CD4-positive, CD25-positive, alpha-beta regulatory T cell (primary cell): ENCODE measurements at regions not wholly inside any gene's neighbourhood (a gene's known extent, or its start where the extent isn't known, plus 50 kb on each side); places are given as distances from the start of the nearest gene placed in this dataset.

Source experiments
- ATAC-seq, 2 donors: fragments of 150-1000 bp; cut with Tn5 transposase; one replicate each; pipeline ENCODE4 v1.10.0; 2021; ENCODE audit warnings: low read depth in 2 of 2, moderate number of reproducible peaks in 2 of 2, moderate library complexity in 1 of 2
- DNase-seq, 3 donors: peaks; one replicate each; pipeline versions ENCODE4 v3.0.0 to v3.0.0-alpha.2; 2012 to 2022; ENCODE audit warnings: mixed read lengths in 1 of 3
- H3K27ac ChIP-seq: one replicate; pipeline ENCODE4 v1.7.0; 2013; ENCODE audit warnings: mild to moderate bottlenecking, low read length; ENCODE audit not compliant: insufficient read depth, poor library complexity, severe bottlenecking
- H3K27me3 ChIP-seq: one replicate; pipeline ENCODE4 v1.7.0; 2013; ENCODE audit warnings: low read length; ENCODE audit not compliant: control insufficient read depth, insufficient read depth
- H3K36me3 ChIP-seq: one replicate; pipeline ENCODE4 v1.7.0; 2013; ENCODE audit warnings: mild to moderate bottlenecking, low read length, moderate library complexity; ENCODE audit not compliant: control insufficient read depth, insufficient read depth
- H3K4me1 ChIP-seq: 2 replicates; pipeline ENCODE4 v1.7.0; 2013; ENCODE audit warnings: mild to moderate bottlenecking, low read length; ENCODE audit not compliant: insufficient read depth, control insufficient read depth, poor library complexity, severe bottlenecking
- H3K4me3 ChIP-seq: one replicate; pipeline ENCODE4 v1.7.0; 2013; ENCODE audit warnings: low read depth, mild to moderate bottlenecking, low read length, moderate library complexity
- H3K9me3 ChIP-seq, 2 experiments: 1 replicate in 1 of 2; 2 replicates in 1 of 2; pipeline ENCODE4 v1.7.0; 2013; ENCODE audit warnings: low read length in 2 of 2, mild to moderate bottlenecking in 1 of 2, moderate library complexity in 1 of 2; ENCODE audit not compliant: control insufficient read depth in 2 of 2
- H3K27ac Mint-ChIP-seq, 3 donors: one replicate each; pipeline ENCODE4 v1.8.0; 2020 to 2022; ENCODE audit warnings: mild to moderate bottlenecking in 3 of 3, mixed read lengths in 3 of 3, moderate library complexity in 2 of 3
- H3K27me3 Mint-ChIP-seq: one replicate; pipeline ENCODE4 v1.8.0; 2022; ENCODE audit warnings: mild to moderate bottlenecking, mixed read lengths
- H3K36me3 Mint-ChIP-seq: one replicate; pipeline ENCODE4 v1.8.0; 2020; ENCODE audit warnings: mixed read lengths
- H3K4me1 Mint-ChIP-seq, 4 donors: one replicate each; pipeline ENCODE4 v1.8.0; 2020 to 2022; ENCODE audit warnings: mixed read lengths in 4 of 4, mild to moderate bottlenecking in 1 of 4
- H3K4me3 Mint-ChIP-seq, 4 donors: one replicate each; pipeline ENCODE4 v1.8.0; 2020 to 2022; ENCODE audit warnings: mild to moderate bottlenecking in 4 of 4, mixed read lengths in 4 of 4, moderate library complexity in 3 of 4
- H3K9me3 Mint-ChIP-seq, 7 donors: one replicate each; pipeline ENCODE4 v1.8.0; 2020 to 2022; ENCODE audit warnings: mixed read lengths in 7 of 7, mild to moderate bottlenecking in 3 of 7, moderate library complexity in 2 of 7

GRCh38 chr14:56989359-56989758, 179.1 kb upstream of the OTX2 start:
- Mint-ChIP-seq H3K9me3 (peaks cover 0 to 5% (median 0%) of the 10 kb centered on the region in 7 donors), H3K4me1 (no peaks in the 10 kb centered on the region), H3K27me3 (no peaks in the 10 kb centered on the region), H3K36me3 (no peaks in the 10 kb centered on the region), H3K4me3 (no peak overlapping the region), H3K27ac (no peak overlapping the region)
- Histone ChIP-seq H3K27me3 (no peaks in the 10 kb centered on the region), H3K4me1 (no peaks in the 10 kb centered on the region), H3K4me3 (no peak overlapping the region), H3K36me3 (no peaks in the 10 kb centered on the region), H3K9me3 (peaks cover 0 to 2% of the 10 kb centered on the region in 2 experiments), H3K27ac (no peak overlapping the region)
- DNase-seq (no peak), ATAC-seq (no peak)

DNA sequence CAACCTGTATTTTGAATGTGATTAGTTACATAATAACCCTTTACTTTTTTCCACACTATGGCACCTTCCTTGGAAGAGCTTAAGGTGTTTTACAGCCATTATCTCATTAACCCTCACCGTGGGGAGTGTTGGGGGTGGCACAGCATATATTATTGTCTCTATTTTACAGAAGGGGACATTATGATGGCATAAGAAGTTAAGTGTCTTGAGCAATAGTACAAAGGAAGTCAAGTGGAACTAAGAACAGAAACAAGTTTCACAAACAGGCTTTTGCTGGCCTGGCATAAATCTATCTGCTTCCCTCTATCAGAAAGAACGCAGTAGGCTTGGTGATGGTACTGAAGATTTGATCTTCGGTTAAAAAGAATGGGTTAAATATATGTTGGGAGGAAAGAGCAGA, 169.7 kb upstream of the OTX2 start:
- Histone ChIP-seq H3K27ac (no peak overlapping the region), H3K36me3 (no peaks in the 10 kb centered on the region), H3K4me1 (no peaks in the 10 kb centered on the region), H3K4me3 (no peak overlapping the region), H3K9me3 (no peaks in the 10 kb centered on the region), H3K27me3 (no peaks in the 10 kb centered on the region)
- DNase-seq (no peak), ATAC-seq (no peak)
- H3K36me3 Mint-ChIP-seq, result no peaks in the 10 kb centered on the region
- H3K27ac Mint-ChIP-seq, result no peak overlapping the region
- peaks cover 4% of the 10 kb centered on the region for H3K27me3 Mint-ChIP-seq
- no peak overlapping the region for H3K4me3 Mint-ChIP-seq
- peaks cover 0 to 6% (median 0%) of the 10 kb centered on the region in 7 donors for H3K9me3 Mint-ChIP-seq
- no peaks in the 10 kb centered on the region for H3K4me1 Mint-ChIP-seq

- H3K9me3 ChIP-seq, result no peaks in the 10 kb centered on the region
- H3K27me3 ChIP-seq, result no peaks in the 10 kb centered on the region
- H3K4me3 ChIP-seq, result no peak overlapping the region
- Mint-ChIP-seq H3K27ac (no peak overlapping the region), H3K36me3 (no peaks in the 10 kb centered on the region), H3K4me3 (no peak overlapping the region), H3K9me3 (peaks cover 0 to 6% (median 0%) of the 10 kb centered on the region in 7 donors), H3K4me1 (no peaks in the 10 kb centered on the region), H3K27me3 (peaks cover 4% of the 10 kb centered on the region)
- ATAC-seq, result no peak
- H3K36me3 ChIP-seq, result no peaks in the 10 kb centered on the region
- no peak overlapping the region for H3K27ac ChIP-seq
- no peak for DNase-seq
- no peaks in the 10 kb centered on the region for H3K4me1 ChIP-seq
Measured at GRCh38 chr14:56976211-56976610, 165.9 kb upstream of the OTX2 start.

DNA sequence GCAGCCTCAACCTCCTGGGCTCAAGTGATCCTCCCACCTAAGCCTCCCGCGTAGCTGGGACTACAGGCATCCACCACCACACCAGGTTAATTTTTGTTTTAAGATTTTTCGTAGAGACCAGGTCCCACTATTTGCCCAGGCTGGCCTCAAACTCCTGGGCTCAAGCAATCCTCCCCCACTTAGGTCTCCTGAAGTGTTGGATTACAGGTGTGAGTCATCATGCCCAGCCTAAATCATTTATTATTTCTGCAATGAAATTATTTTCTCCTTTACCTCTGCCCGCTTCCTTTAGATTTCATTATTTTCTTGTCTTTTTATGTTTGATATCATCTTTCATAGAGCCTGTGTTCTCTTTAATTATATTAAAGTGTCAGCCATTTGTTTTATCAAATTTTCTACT, 165.2 kb upstream of the OTX2 start:
- no peak overlapping the region for H3K4me3 Mint-ChIP-seq
- Histone ChIP-seq H3K36me3 (no peaks in the 10 kb centered on the region), H3K4me1 (no peaks in the 10 kb centered on the region), H3K27ac (no peak overlapping the region), H3K27me3 (no peaks in the 10 kb centered on the region), H3K9me3 (no peaks in the 10 kb centered on the region), H3K4me3 (no peak overlapping the region)
- H3K27me3 Mint-ChIP-seq, result peaks cover 4% of the 10 kb centered on the region
- H3K4me1 Mint-ChIP-seq, result no peaks in the 10 kb centered on the region
- H3K9me3 Mint-ChIP-seq, result peaks cover 0 to 6% (median 0%) of the 10 kb centered on the region in 7 donors
- ATAC-seq (no peak), DNase-seq (no peak)
- H3K27ac Mint-ChIP-seq, result no peak overlapping the region
- no peaks in the 10 kb centered on the region for H3K36me3 Mint-ChIP-seq

DNA sequence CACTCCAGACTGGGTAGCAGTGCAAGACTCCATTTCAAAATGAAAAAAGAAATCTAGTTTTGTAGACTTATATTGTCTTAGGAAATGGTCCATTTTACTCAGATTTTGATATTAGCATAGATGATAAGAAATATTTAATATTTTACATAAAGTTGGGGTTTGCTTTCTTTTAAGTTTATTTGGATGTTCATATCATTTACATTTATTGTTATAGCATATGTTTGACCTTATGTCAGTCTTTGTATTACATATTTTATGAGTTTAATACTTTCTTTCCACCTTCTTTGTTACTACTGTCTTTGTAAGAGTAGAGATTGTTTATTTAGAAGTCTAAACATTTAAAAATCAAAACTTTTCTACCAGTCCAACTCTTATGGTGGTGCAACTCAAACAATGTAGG, 162.7 kb upstream of the OTX2 start:
- Histone ChIP-seq H3K9me3 (no peaks in the 10 kb centered on the region), H3K4me3 (no peak overlapping the region), H3K27me3 (no peaks in the 10 kb centered on the region), H3K36me3 (no peaks in the 10 kb centered on the region), H3K27ac (no peak overlapping the region), H3K4me1 (no peaks in the 10 kb centered on the region)
- Mint-ChIP-seq H3K4me3 (no peak overlapping the region), H3K36me3 (no peaks in the 10 kb centered on the region), H3K9me3 (peaks cover 0 to 4% (median 0%) of the 10 kb centered on the region in 7 donors), H3K4me1 (no peaks in the 10 kb centered on the region), H3K27me3 (peaks cover 4% of the 10 kb centered on the region), H3K27ac (no peak overlapping the region)
- no peak for ATAC-seq
- no peak for DNase-seq

DNA sequence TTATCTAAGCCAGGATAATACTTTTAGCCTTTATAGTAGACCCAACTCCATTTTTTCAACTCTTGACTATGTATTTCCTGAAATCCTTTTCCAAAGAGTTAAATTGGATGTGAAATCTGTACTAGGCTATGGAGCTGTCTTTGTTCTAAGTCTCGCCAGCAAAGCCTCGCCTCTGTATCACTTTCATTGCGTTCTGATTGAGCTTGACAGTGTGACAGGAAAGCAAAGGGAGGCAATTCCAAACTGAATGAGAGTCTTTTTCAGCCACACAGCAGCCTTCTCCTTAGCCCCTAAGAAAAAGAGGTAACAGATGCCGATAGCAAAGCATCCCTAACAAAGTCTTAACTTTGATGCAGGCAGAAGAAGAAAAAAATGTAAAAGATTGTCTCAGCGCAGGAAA, 154.6 kb upstream of the OTX2 start:
- Mint-ChIP-seq H3K4me1 (no peaks in the 10 kb centered on the region), H3K27ac (no peak overlapping the region), H3K9me3 (peaks cover 0 to 2% (median 0%) of the 10 kb centered on the region in 7 donors), H3K4me3 (no peak overlapping the region), H3K36me3 (no peaks in the 10 kb centered on the region), H3K27me3 (no peaks in the 10 kb centered on the region)
- Histone ChIP-seq H3K27ac (no peak overlapping the region), H3K9me3 (no peaks in the 10 kb centered on the region), H3K4me3 (no peak overlapping the region), H3K27me3 (no peaks in the 10 kb centered on the region), H3K4me1 (no peaks in the 10 kb centered on the region), H3K36me3 (no peaks in the 10 kb centered on the region)
- DNase-seq (no peak), ATAC-seq (no peak)

DNA sequence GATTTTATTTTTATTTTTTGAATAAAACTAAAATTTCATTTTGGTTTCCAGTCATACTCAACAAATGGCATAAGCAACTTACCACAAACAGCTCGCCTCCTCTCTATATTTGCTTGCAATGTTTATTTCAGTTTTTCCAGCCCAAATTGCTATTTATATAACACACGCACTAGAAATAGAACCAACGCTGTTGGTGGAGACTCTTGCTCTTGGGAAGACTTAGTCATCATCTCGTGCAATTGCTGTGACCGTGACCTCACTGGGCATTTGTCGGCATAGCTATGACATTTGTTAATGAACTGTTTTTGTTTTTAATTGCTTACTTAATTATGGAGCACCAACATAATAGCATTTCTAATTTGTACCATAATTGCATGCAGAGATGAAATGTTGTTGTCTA, 153.1 kb upstream of the OTX2 start:
- Histone ChIP-seq H3K4me3 (no peak overlapping the region), H3K27ac (no peak overlapping the region), H3K9me3 (no peaks in the 10 kb centered on the region), H3K27me3 (no peaks in the 10 kb centered on the region), H3K4me1 (no peaks in the 10 kb centered on the region), H3K36me3 (no peaks in the 10 kb centered on the region)
- DNase-seq (no peak), ATAC-seq (no peak)
- no peak overlapping the region for H3K4me3 Mint-ChIP-seq
- H3K9me3 Mint-ChIP-seq, result peaks cover 0 to 2% (median 0%) of the 10 kb centered on the region in 7 donors
- no peaks in the 10 kb centered on the region for H3K36me3 Mint-ChIP-seq
- H3K27me3 Mint-ChIP-seq, result no peaks in the 10 kb centered on the region
- no peak overlapping the region for H3K27ac Mint-ChIP-seq
- H3K4me1 Mint-ChIP-seq, result no peaks in the 10 kb centered on the region

DNA sequence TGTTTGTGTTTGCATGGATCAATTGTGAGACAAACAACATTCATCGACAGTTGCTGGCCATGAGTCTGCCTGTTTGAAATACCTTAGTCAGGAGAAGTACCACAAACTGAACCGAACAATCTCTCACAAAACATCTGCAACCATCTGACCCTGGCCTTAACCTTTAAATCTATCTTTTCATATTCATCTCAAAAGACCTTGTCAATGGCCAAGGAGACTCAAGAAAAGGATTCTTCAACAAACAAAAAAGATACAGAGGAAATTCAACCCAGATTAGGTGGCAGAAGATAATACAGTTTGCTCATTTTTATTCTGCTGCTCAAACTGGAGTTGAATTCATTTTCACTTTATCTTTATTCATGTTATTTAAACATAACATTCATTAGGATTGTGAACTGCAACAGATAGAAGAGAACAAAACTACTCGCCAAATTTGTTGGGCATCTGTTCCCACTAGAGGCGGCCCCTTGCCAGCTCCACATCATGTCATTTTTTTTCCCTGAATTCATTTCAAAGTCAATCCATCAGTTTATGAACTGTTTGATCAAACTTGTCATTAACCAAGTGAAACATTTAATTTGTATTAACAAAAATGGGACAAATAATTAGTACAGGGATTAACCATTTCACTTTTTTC, 152.3 kb upstream of the OTX2 start:
- DNase-seq, result no peak
- Histone ChIP-seq H3K27me3 (no peaks in the 10 kb centered on the region), H3K4me3 (no peak overlapping the region), H3K4me1 (no peaks in the 10 kb centered on the region), H3K36me3 (no peaks in the 10 kb centered on the region), H3K27ac (no peak overlapping the region), H3K9me3 (no peaks in the 10 kb centered on the region)
- no peak overlapping the region for H3K4me3 Mint-ChIP-seq
- no peak overlapping the region for H3K27ac Mint-ChIP-seq
- H3K4me1 Mint-ChIP-seq, result no peaks in the 10 kb centered on the region
- ATAC-seq, result no peak
- H3K36me3 Mint-ChIP-seq, result no peaks in the 10 kb centered on the region
- H3K9me3 Mint-ChIP-seq, result peaks cover 0 to under 1% (median 0%) of the 10 kb centered on the region in 7 donors
- no peaks in the 10 kb centered on the region for H3K27me3 Mint-ChIP-seq
